Body of pancreas (tissue), 4 donors: ENCODE measurements at regions not wholly inside any gene's neighbourhood (a gene's known extent, or its start where the extent isn't known, plus 50 kb on each side); places are given as distances from the start of the nearest gene placed in this dataset.

Source experiments
- ATAC-seq: fragments of 150-250 bp; one replicate; pipeline ENCODE4 v1.9.1; 2016
- DNase-seq, 4 donors: peaks; one replicate each; pipeline ENCODE4 v3.0.0-alpha.2; 2019
- H3K27ac ChIP-seq, 4 donors: fragments of 200-600 bp; sonication (generic); 1 replicate in 3 of 4; 2 replicates in 1 of 4; pipeline versions ENCODE4 v1.5.1 to v1.6.1; 2016 to 2019; ENCODE audit warnings: mild to moderate bottlenecking in 1 of 4, mixed read lengths in 1 of 4, moderate library complexity in 1 of 4
- H3K27me3 ChIP-seq, 2 donors: fragments of 200-600 bp; sonication (generic); one replicate each; pipeline ENCODE4 v1.6.0; 2016; ENCODE audit warnings: mild to moderate bottlenecking in 1 of 2
- H3K36me3 ChIP-seq, 2 donors: fragments of 200-600 bp; sonication (generic); replicated peaks in 1 of 2; 2 replicates each; pipeline ENCODE4 v1.5.1; 2016; ENCODE audit warnings: low read depth in 2 of 2; ENCODE audit not compliant: insufficient read depth in 1 of 2
- H3K4me1 ChIP-seq: fragments of 200-600 bp; sonication (generic); one replicate; pipeline ENCODE4 v1.6.0; 2016
- H3K4me3 ChIP-seq, 2 donors: fragments of 200-600 bp; sonication (generic); 1 replicate in 1 of 2; 2 replicates in 1 of 2; pipeline ENCODE4 v1.5.1; 2016 to 2019
- H3K9me3 ChIP-seq, 3 donors: fragments of 200-600 bp; sonication (generic); 1 replicate in 2 of 3; 2 replicates in 1 of 3; pipeline ENCODE4 v1.5.1; 2016
- CTCF ChIP-seq, 7 experiments: fragments of 450-650 bp in 4 of 7; fragments of 200-600 bp in 3 of 7; sonication (generic) in 3 of 7; IDR thresholded peaks; one replicate each; pipeline ENCODE4 v1.5.1; 2016 to 2019; ENCODE audit warnings: antibody characterized with exemption in 7 of 7
- POLR2A ChIP-seq, 3 donors: fragments of 450-650 bp; IDR thresholded peaks; one replicate each; pipeline ENCODE4 v1.6.1; 2016; ENCODE audit warnings: antibody characterized with exemption in 3 of 3, mild to moderate bottlenecking in 2 of 3
- WGBS, 2 donors: methylation state at CpG; one replicate each; pipeline ENCODE4 v1.1.5; 2017; 5-methylcytosine and 5-hydroxymethylcytosine counted together
- intact Hi-C: fragments of 100-400 bp; cut with DNase I; formaldehyde crosslinking; loops from one replicate; pipeline ENCODE4 v1.15.1; 2023

DNA sequence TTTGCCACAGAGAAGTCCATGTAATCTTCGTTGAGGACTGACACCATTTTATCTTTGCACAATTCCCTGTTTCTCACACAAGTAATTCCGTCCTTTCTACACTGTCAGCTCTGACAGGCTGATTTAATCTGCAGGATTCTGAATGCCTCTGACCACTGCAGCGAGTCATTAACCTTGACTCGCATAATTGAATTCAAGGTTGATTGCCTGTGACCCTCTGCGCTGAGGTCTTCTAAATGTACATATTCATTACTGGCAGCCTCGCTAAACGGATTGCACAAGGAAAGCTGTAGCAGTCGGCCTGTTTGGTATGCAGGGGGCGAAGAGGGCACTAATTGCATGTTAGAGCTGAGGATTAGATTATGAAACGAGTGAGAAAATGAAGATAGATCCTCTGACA, 147.8 kb downstream of the SHOX2 start:
- intact Hi-C loops, result no loop called here

DNA sequence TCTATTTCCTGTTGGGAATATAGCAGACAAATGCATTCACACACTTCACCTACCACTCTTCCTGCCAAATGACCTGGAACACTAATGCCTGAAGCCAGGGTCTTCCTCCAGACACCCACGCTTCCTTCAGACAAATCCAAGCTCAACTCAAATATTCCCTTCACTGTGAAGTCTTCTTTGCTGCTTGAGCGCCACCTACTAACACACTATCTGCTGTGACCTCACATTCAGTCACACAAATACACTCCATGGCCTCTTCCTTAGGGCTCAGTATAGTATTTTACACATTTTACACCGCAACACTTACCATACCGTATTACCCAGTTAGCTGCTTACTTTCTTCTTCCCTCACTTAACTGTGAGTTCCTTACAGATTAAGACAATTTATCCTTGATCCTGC, 149.4 kb downstream of the SHOX2 start:
- H3K36me3 ChIP-seq, result no peaks in the 10 kb centered on the region
- no peaks in the 10 kb centered on the region for H3K9me3 ChIP-seq
- no peaks in the 10 kb centered on the region for H3K4me1 ChIP-seq
- no peak overlapping the region for H3K4me3 ChIP-seq
- no peak overlapping the region for H3K27ac ChIP-seq
- H3K27me3 ChIP-seq, result no peaks in the 10 kb centered on the region
- intact Hi-C loops, result no loop called here
- TF ChIP-seq POLR2A (IDR thresholded peaks at IDR 0.05) (no peak), CTCF (IDR thresholded peaks at IDR 0.05) (no peak)
- ATAC-seq (no peak), DNase-seq (no peak)
- 77% methylated on average over 4 of the region's 4 CpGs for WGBS, 2 donors

More for the DNA sequence above, 147.8 kb downstream of the SHOX2 start:
- no peak overlapping the region for H3K27ac ChIP-seq
- H3K36me3 ChIP-seq, result no peaks in the 10 kb centered on the region
- no peaks in the 10 kb centered on the region for H3K27me3 ChIP-seq
- TF ChIP-seq POLR2A (IDR thresholded peaks at IDR 0.05) (no peak), CTCF (IDR thresholded peaks at IDR 0.05) (no peak)
- WGBS, 2 donors, result 9 to 12% methylated on average over 10 of the region's 10 CpGs
- H3K4me3 ChIP-seq, result no peak overlapping the region
- no peaks in the 10 kb centered on the region for H3K9me3 ChIP-seq
- no peaks in the 10 kb centered on the region for H3K4me1 ChIP-seq
- ATAC-seq (no peak), DNase-seq (no peak)

DNA sequence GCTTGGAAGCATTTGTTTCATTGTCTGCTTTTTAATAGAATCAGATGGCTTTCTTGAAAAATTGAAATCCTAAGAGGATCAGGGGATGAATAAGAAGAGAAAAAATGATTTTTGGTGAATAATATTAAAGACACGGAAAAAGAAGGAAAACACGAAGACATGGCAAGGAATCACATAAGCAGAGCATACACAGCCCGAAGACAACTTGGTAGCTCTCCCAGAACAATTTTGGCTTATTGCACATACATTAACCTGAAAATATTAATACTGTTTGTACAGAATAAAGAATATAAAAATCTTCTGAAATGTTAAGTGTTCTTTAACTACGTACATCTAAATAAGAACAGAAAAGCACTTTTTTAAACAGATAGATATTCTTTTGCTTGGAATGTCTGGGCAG, 150.0 kb downstream of the SHOX2 start:
- no peak for TF ChIP-seq CTCF (IDR thresholded peaks at IDR 0.05)
- no peak for TF ChIP-seq POLR2A (IDR thresholded peaks at IDR 0.05)
- Histone ChIP-seq H3K36me3 (no peaks in the 10 kb centered on the region), H3K9me3 (no peaks in the 10 kb centered on the region), H3K27me3 (no peaks in the 10 kb centered on the region), H3K27ac (no peak overlapping the region), H3K4me3 (no peak overlapping the region), H3K4me1 (no peaks in the 10 kb centered on the region)
- intact Hi-C loops, result no loop called here
- 67 to 72% methylated on average over 4 of the region's 4 CpGs for WGBS, 2 donors
- DNase-seq (no peak), ATAC-seq (no peak)

DNA sequence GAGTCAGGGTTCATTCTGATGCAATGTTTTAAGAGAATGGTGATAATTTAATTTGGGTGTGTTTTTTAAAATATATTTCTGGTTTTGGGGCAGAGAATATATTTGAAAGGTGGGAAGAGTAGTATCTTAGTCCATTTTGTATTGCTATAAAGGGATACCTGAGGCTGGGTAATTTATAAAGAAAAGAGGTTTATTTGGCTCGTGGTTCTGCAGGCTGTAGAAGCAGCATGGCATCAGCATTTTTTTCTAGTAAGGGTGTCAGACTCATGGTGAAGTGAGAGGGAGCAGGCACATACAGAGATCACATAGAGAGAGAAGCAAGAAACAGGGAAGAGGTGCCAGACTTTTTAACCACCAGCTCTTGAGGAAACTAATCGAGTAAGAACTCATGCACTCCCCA, 152.7 kb downstream of the SHOX2 start:
- no peaks in the 10 kb centered on the region for H3K27me3 ChIP-seq
- 45 to 48% methylated on average over 2 of the region's 2 CpGs for WGBS, 2 donors
- DNase-seq (no peak), ATAC-seq (no peak)
- no peak overlapping the region for H3K27ac ChIP-seq
- H3K36me3 ChIP-seq, result no peaks in the 10 kb centered on the region
- H3K4me1 ChIP-seq, result no peaks in the 10 kb centered on the region
- no peak overlapping the region for H3K4me3 ChIP-seq
- TF ChIP-seq POLR2A (IDR thresholded peaks at IDR 0.05) (no peak), CTCF (IDR thresholded peaks at IDR 0.05) (no peak)
- intact Hi-C loops, result no loop called here
- no peaks in the 10 kb centered on the region for H3K9me3 ChIP-seq

- no peaks in the 10 kb centered on the region for H3K9me3 ChIP-seq
- intact Hi-C loops, result no loop called here
- H3K27ac ChIP-seq, result no peak overlapping the region
- TF ChIP-seq POLR2A (IDR thresholded peaks at IDR 0.05) (no peak), CTCF (IDR thresholded peaks at IDR 0.05) (no peak)
- no peaks in the 10 kb centered on the region for H3K4me1 ChIP-seq
- no peaks in the 10 kb centered on the region for H3K36me3 ChIP-seq
- H3K27me3 ChIP-seq, result no peaks in the 10 kb centered on the region
- ATAC-seq (no peak), DNase-seq (no peak)
- no peak overlapping the region for H3K4me3 ChIP-seq
- WGBS, 2 donors, result 36 to 50% methylated on average over 5 of the region's 5 CpGs
Observed at GRCh38 chr3:157948605-157949383, 157.4 kb downstream of the SHOX2 start.
